ENCODE measurements at regions not wholly inside any gene's neighbourhood (a gene's known extent, or its start where the extent isn't known, plus 50 kb on each side); places are given as distances from the start of the nearest gene placed in this dataset.
A peak's percentile ranks its signal among the peaks of the same experiment; 100 is the strongest.

DNA sequence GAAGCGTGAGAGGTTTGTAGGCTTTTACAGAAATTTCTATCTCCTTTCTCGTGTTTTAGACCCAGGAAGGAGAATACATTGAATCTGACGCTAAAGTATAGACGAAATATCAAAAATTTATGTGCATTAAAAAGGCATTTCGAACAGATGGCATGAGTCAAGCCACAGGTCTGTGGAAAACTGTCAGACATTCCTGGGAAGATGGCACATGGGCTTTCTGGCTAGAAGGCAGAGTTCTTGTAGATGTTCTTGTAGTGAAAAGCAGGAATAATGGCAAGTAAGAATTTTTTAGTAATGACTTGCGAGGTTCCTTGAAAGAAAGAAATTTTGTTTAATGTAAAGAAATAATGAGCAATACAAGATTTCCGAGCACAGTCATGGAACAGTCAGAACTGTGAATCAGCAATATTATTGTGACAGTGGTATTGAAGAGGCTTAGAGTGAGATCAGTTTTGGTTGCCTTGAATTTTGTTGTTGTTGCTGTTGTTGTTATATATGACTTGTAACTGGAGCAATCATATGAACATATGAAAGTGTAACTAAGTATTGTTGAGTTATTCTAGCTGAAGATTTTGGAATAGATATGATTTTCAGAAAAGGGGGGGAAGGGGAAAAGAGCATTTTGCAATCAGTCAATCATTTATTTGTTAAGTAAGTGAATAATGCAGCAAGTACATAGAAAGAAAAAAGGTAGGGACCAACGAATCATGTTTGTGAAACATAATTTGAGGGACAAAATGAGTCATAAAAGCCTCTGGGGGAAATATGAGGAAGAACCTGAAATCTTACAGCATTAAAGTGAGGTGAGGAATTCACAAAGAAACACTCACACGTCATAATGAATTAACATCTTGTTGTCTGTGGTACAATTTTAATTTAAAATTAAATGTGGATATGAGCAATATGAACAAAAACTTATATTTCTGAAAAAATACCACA lies 339.0 kb upstream of the CTNND2 start:
- Histone ChIP-seq H3K9me3 (replicated peaks in 1 of 11) (no peaks in the 10 kb centered on the region), H3K9ac (no peak overlapping the region), H3K4me3 (no peak overlapping the region), H3K27me3 (no peaks in the 10 kb centered on the region), H3K36me3 (no peaks in the 10 kb centered on the region), H4K20me1 (no peaks in the 10 kb centered on the region), H3K4me2 (no peak overlapping the region), H3K4me1 (no peaks in the 10 kb centered on the region), H3K27ac (no peak overlapping the region)
- no peak for TF ChIP-seq Cebpa-rat (IDR thresholded peaks at IDR 0.05)

DNA sequence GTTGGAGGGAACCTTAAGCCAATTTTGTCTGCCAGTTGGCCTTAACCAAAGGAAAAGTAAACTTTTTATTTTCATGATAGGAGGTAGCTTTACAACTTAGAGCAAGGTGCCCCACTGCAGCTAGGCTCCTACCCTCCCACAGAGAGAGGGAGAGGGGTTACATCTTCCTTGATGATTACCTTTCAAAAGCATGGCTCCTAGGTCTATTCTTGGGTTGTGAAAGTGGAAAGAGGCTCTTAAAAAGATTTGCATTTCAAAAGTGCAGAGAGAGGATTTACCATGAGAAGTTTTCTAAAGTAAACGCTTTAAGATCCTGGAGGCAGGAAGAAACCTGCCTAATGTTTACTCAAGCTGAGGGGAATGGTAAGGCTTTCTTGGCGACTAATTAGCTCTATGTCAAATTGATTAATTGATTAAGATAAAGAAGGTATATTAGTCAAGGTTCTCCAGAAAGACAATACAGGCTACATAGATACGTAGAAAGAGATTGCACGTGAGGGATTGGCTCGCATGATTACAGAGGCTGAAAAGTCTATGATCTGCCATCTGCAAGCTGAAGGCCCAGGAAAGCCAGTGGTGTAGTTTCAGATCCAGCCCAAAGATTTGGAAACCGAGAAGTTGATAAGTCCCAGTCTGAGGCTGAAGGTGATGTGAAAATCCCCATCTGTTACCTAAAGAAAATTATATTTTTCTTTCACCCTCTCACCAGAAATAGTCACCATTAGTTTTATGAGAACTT lies 333.8 kb upstream of the CTNND2 start:
- no peak overlapping the region for H3K4me2 ChIP-seq
- peaks cover 0 to 4% (median 0%) of the 10 kb centered on the region in 11 experiments; a peak in 3 of 22 replicates for H3K9me3 ChIP-seq (replicated peaks in 1 of 11)
- no peak overlapping the region for H3K9ac ChIP-seq
- no peaks in the 10 kb centered on the region for H3K36me3 ChIP-seq
- H3K27ac ChIP-seq: no peak overlapping the region
- no peaks in the 10 kb centered on the region for H4K20me1 ChIP-seq
- no peak overlapping the region for H3K4me3 ChIP-seq
- no peaks in the 10 kb centered on the region for H3K27me3 ChIP-seq
- no peaks in the 10 kb centered on the region for H3K4me1 ChIP-seq
- TF ChIP-seq Cebpa-rat (IDR thresholded peaks at IDR 0.05): no peak

DNA sequence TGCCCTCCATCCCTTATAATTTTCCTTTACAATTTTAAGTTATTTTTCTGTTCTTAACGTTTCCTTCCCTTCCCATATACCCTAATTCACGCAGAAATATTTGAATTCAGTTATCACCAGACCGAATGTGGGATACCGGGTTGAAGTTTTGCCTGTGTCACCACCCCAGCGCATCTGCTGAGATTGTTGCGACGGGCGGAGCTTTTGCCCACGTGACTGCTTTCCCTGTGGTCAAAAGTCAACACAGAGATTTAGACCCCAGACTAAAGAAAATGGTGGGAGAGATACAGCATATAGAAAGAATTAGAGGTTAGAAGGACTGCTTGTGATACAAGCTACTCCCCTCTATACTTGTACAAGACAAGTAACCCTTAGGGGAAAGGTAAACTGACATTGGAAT lies 326.4 kb upstream of the CTNND2 start:
- no peaks in the 10 kb centered on the region for H3K27me3 ChIP-seq
- H3K4me3 ChIP-seq: no peak overlapping the region
- H3K4me1 ChIP-seq: no peaks in the 10 kb centered on the region
- H3K9ac ChIP-seq: no peak overlapping the region
- no peak overlapping the region for H3K27ac ChIP-seq
- no peaks in the 10 kb centered on the region for H4K20me1 ChIP-seq
- H3K36me3 ChIP-seq: no peaks in the 10 kb centered on the region
- no peak overlapping the region for H3K4me2 ChIP-seq
- peaks cover 0 to 4% (median 0%) of the 10 kb centered on the region in 11 experiments; a peak in 3 of 22 replicates for H3K9me3 ChIP-seq (replicated peaks in 1 of 11)
- no peak for TF ChIP-seq Cebpa-rat (IDR thresholded peaks at IDR 0.05)

DNA sequence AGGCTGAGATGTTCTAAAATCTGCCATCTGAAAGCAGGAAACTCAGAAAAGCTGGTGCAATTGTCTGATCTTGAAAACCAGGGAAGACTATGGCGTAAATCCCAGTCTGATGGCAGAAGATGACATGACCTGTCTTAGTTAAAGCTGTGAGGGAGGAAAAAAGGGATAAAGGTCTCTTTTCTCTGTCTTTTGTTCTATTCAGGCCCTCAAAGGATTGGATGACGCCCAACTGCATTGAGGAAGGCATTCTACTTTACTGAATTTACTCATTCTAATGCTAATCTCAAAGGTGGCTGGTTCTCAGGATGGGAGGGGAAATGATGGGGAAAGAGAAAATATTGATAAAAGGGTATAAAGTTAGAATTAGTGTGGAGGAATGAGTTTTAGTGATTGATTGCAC lies 312.8 kb upstream of the CTNND2 start:
- Histone ChIP-seq H3K27ac (no peak overlapping the region), H3K27me3 (no peaks in the 10 kb centered on the region), H3K9me3 (replicated peaks in 1 of 11) (peaks cover 0 to 10% (median 0%) of the 10 kb centered on the region in 11 experiments; a peak in 3 of 22 replicates), H4K20me1 (no peaks in the 10 kb centered on the region), H3K4me3 (no peak overlapping the region), H3K4me2 (no peak overlapping the region), H3K4me1 (no peaks in the 10 kb centered on the region), H3K36me3 (no peaks in the 10 kb centered on the region), H3K9ac (no peak overlapping the region)
- TF ChIP-seq Cebpa-rat (IDR thresholded peaks at IDR 0.05): no peak

DNA sequence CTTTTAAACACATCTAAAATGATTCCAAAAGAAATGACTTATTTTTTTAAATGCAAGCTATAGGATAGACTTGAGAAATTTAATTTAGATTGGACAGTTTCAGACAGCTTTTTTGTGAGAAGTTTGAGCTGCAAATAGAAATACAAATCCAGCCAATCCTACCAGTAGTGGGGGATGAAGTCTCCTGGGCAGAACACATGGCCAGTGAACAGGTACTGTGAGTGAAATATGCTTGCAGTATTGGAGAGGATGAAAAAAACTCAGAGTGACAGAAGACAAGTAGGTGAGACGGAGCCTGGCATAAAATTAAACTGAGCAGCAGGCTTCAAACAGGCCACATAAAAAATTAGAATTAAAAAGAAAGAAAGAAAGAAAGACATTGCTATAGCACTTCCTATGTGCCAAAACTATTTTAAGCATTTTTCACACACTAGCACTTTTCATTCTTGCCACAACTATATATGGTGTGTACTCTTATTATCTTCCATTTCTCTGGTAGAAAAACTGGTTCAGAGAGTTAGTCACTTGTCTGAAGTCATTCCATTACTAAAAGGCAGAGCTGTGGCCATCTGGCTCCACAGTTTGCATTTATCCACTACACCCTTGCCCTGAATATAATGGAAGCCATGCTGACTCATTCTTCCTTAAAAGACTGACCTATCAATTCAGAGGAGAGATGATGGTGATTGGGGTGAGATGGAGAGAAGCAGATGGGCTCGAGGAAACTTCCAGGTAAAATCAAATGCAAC lies 310.2 kb upstream of the CTNND2 start:
- no peaks in the 10 kb centered on the region for H4K20me1 ChIP-seq
- no peaks in the 10 kb centered on the region for H3K27me3 ChIP-seq
- no peak overlapping the region for H3K27ac ChIP-seq
- H3K9me3 ChIP-seq (replicated peaks in 1 of 11): peaks cover 0 to 10% (median 0%) of the 10 kb centered on the region in 11 experiments; a peak in 3 of 22 replicates
- no peak overlapping the region for H3K4me2 ChIP-seq
- H3K4me3 ChIP-seq: no peak overlapping the region
- H3K4me1 ChIP-seq: no peaks in the 10 kb centered on the region
- no peaks in the 10 kb centered on the region for H3K36me3 ChIP-seq
- no peak overlapping the region for H3K9ac ChIP-seq
- TF ChIP-seq Cebpa-rat (IDR thresholded peaks at IDR 0.05): no peak

DNA sequence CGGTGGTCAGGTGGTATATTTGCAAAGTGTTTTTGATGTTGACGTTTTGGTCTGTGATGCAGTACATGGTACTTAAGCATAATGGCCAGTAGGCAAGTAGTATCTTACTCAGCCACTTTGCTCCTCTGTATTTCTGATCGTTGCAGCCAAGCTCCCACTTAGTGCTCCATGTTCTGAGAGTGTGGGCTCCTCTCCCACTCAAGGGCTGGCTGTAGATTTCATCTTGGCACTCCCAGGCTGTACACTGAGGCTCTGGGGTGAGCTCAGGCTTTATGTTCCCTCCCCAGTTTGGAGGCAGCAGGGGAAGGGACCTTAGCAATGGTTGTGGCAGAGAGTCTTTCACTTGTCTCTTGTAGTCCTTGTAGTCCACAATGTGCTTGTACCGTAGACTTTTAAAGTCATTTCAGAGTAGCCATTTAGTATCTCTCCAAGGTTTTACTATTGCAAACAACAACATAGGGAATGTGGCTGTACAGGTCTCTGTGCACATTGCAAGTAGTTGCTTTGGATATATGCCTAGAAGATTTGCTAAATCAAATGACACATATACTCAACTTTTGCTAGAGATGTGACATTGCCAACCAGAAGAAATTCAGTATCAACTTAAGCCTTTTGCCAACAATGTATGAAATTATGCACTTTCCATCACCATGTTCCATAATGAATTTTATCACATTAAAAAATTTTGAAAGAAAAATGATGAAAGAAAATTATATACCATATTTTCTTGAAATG lies 304.3 kb upstream of the CTNND2 start:
- H4K20me1 ChIP-seq: no peaks in the 10 kb centered on the region
- no peak overlapping the region for H3K9ac ChIP-seq
- H3K4me2 ChIP-seq: no peak overlapping the region
- no peak overlapping the region for H3K27ac ChIP-seq
- no peaks in the 10 kb centered on the region for H3K36me3 ChIP-seq
- TF ChIP-seq Cebpa-rat (IDR thresholded peaks at IDR 0.05): no peak
- H3K4me1 ChIP-seq: peaks cover 4 to 15% (median 9%) of the 10 kb centered on the region in 10 experiments; a peak in 19 of 20 replicates
- no peak overlapping the region for H3K4me3 ChIP-seq
- H3K27me3 ChIP-seq: no peaks in the 10 kb centered on the region
- H3K9me3 ChIP-seq (replicated peaks in 1 of 11): no peaks in the 10 kb centered on the region

DNA sequence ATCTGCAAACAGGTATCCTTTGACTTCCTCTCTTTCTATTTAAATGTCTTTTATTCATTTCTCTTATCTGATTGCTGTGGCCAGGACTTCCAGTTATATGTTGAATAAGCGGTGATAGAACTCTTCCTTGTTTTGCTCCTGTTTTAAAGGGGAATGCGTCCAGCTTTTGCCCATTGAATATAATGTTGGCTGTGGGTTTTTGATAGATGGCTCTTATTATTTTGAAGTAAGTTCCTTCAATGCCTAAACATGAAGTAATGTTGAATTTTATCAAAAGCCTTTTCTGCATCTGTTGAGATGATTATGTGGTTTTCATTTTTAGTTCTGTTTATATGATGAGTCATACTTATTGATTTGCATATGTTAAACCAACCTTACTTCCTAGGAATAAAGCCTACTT lies 300.5 kb upstream of the CTNND2 start:
- TF ChIP-seq Cebpa-rat (IDR thresholded peaks at IDR 0.05): no peak
- Histone ChIP-seq H3K9me3 (replicated peaks in 1 of 11) (no peaks in the 10 kb centered on the region), H3K4me2 (peak overlapping the region in 10 of 11 experiments; percentile 27 to 64 (median 44); a peak in 15 of 22 replicates), H3K27me3 (no peaks in the 10 kb centered on the region), H3K4me3 (no peak overlapping the region), H4K20me1 (no peaks in the 10 kb centered on the region), H3K9ac (no peak overlapping the region), H3K4me1 (peaks cover 4 to 15% (median 9%) of the 10 kb centered on the region in 10 experiments; a peak in 19 of 20 replicates), H3K36me3 (no peaks in the 10 kb centered on the region), H3K27ac (no peak overlapping the region; a peak in 1 of 22 replicates)

DNA sequence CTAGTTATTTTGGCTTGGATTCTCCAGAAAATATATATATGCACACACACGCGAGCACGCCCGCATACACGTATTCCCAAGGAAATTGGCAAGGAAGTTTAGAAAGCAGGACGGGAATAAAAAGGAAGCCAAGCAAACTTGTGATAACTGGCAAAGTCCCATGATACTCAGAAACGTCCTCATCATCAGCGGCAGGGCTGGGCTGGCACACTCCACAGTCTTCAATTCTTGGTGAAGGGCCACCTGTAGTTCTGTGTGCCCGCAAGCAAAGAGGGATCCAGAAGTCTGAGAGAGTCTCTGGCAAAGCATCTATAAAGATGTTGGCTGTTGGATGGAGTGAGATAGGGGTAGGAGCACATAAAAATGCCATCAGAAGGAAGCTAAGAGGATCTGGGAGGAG lies 289.3 kb upstream of the CTNND2 start:
- no peaks in the 10 kb centered on the region for H3K27me3 ChIP-seq
- no peaks in the 10 kb centered on the region for H3K36me3 ChIP-seq
- no peaks in the 10 kb centered on the region for H3K9me3 ChIP-seq (replicated peaks in 1 of 11)
- no peak overlapping the region for H3K4me2 ChIP-seq
- no peaks in the 10 kb centered on the region for H3K4me1 ChIP-seq
- no peak for TF ChIP-seq Cebpa-rat (IDR thresholded peaks at IDR 0.05)
- H3K9ac ChIP-seq: no peak overlapping the region
- H3K4me3 ChIP-seq: no peak overlapping the region
- H4K20me1 ChIP-seq: no peaks in the 10 kb centered on the region
- no peak overlapping the region for H3K27ac ChIP-seq
